ENCODE measurements at regions not wholly inside any gene's neighbourhood (a gene's known extent, or its start where the extent isn't known, plus 50 kb on each side); places are given as distances from the start of the nearest gene placed in this dataset.

GRCh38 chr10:33022090-33022489 lies 64.1 kb upstream of the ITGB1 start:
- no peak overlapping the region for H3K27ac ChIP-seq (ENCODE audit: low read depth in 1 of 2, low read length in 2 of 2)
- H3K4me1 ChIP-seq (ENCODE audit: control insufficient read depth in 4 of 4, insufficient read depth in 4 of 4, low read length in 3 of 4): no peaks in the 10 kb centered on the region
- no peak overlapping the region for H3K9ac ChIP-seq (ENCODE audit: low read depth in 1 of 2, low read length in 2 of 2)
- no peaks in the 10 kb centered on the region for H3K9me3 ChIP-seq (ENCODE audit: control insufficient read depth in 4 of 4, low read length in 3 of 4)
- 87% methylated on average over 4 of the region's 4 CpGs for WGBS
- DNase-seq (ENCODE audit: low spot score): no peak
- TF ChIP-seq FOXA2 (IDR thresholded peaks at IDR 0.05) (no peak), MAX (IDR thresholded peaks at IDR 0.05) (no peak), HNF4A (conservative IDR thresholded peaks at IDR 0.05) (no peak), NR2F2 (IDR thresholded peaks at IDR 0.05) (no peak), SP1 (IDR thresholded peaks at IDR 0.05) (no peak), FOXA1 (IDR thresholded peaks at IDR 0.05) (no peak), TAF1 (conservative IDR thresholded peaks at IDR 0.05) (no peak), HNF4G (IDR thresholded peaks at IDR 0.05) (no peak), JUND (IDR thresholded peaks at IDR 0.05) (no peak), GABPA (IDR thresholded peaks at IDR 0.05 in 1 of 2, conservative IDR thresholded peaks at IDR 0.05 in 1 of 2) (no peak), ZBTB33 (IDR thresholded peaks at IDR 0.05) (no peak), CTCF (IDR thresholded peaks at IDR 0.05; ENCODE audit: low read depth, low read length, missing input control) (no peak), EGR1 (IDR thresholded peaks at IDR 0.05; ENCODE audit: low read depth in 2 of 2) (no peak), RAD21 (IDR thresholded peaks at IDR 0.05) (no peak), ATF3 (IDR thresholded peaks at IDR 0.05) (no peak), REST (IDR thresholded peaks at IDR 0.05) (no peak), RXRA (IDR thresholded peaks at IDR 0.05) (no peak), YY1 (IDR thresholded peaks at IDR 0.05) (no peak)
- no peak overlapping the region for H3K4me3 ChIP-seq (ENCODE audit: low read depth in 1 of 3, low read length in 3 of 3)
- no peaks in the 10 kb centered on the region for H3K36me3 ChIP-seq (ENCODE audit: control insufficient read depth in 4 of 4, insufficient read depth in 3 of 4, low read depth in 1 of 4, low read length in 3 of 4)
- no peaks in the 10 kb centered on the region for H3K27me3 ChIP-seq (ENCODE audit: control insufficient read depth in 4 of 4, insufficient read depth in 4 of 4, low read length in 3 of 4)

All from liver (tissue), 8 donors.